Smooth muscle cell (in vitro differentiated cells): ENCODE measurements at regions not wholly inside any gene's neighbourhood (a gene's known extent, or its start where the extent isn't known, plus 50 kb on each side); places are given as distances from the start of the nearest gene placed in this dataset.

ENCODE experiments used
- DNase-seq: peaks from one replicate; lab custom pipeline; 2025; ENCODE audit not compliant: unreplicated experiment; lab: John Stamatoyannopoulos, UW
- H2AFZ ChIP-seq: fragments of 200-600 bp; sonication (generic); 2 replicates; pipeline ENCODE4 v1.6.0; 2016; ENCODE audit warnings: antibody characterized with exemption, low read depth, mild to moderate bottlenecking
- H3F3A ChIP-seq: fragments of 200-600 bp; sonication (generic); 2 replicates; pipeline ENCODE4 v1.6.0; 2017; ENCODE audit warnings: antibody characterized with exemption, low read depth
- H3K27ac ChIP-seq: fragments of 200-600 bp; sonication (generic); 2 replicates; pipeline ENCODE4 v1.5.1; 2016; ENCODE audit warnings: low read depth, mild to moderate bottlenecking
- H3K27me3 ChIP-seq: fragments of 200-600 bp; sonication (generic); 2 replicates; pipeline ENCODE4 v1.6.1; 2016; ENCODE audit warnings: low read depth, mild to moderate bottlenecking
- H3K36me3 ChIP-seq: fragments of 200-600 bp; sonication (generic); 2 replicates; pipeline ENCODE4 v1.5.1; 2016; ENCODE audit warnings: low read depth
- H3K4me1 ChIP-seq: fragments of 200-600 bp; sonication (generic); 2 replicates; pipeline ENCODE4 v1.5.1; 2016; ENCODE audit warnings: low read depth
- H3K4me2 ChIP-seq: fragments of 200-600 bp; sonication (generic); 2 replicates; pipeline ENCODE4 v1.6.0; 2016; ENCODE audit warnings: mild to moderate bottlenecking
- H3K4me3 ChIP-seq: fragments of 200-600 bp; sonication (generic); 2 replicates; pipeline ENCODE4 v1.5.1; 2016; ENCODE audit warnings: mild to moderate bottlenecking
- H3K79me2 ChIP-seq: fragments of 200-600 bp; sonication (generic); 2 replicates; pipeline ENCODE4 v1.6.0; 2016; ENCODE audit warnings: low read depth, mild to moderate bottlenecking
- H3K9ac ChIP-seq: fragments of 200-600 bp; sonication (generic); 2 replicates; pipeline ENCODE4 v1.6.0; 2016; ENCODE audit warnings: low read depth
- H3K9me3 ChIP-seq: fragments of 200-600 bp; sonication (generic); replicated peaks from 2 replicates; pipeline ENCODE4 v1.5.1; 2016; ENCODE audit warnings: low read depth
- H4K20me1 ChIP-seq: fragments of 200-600 bp; sonication (generic); 2 replicates; pipeline ENCODE4 v1.6.0; 2016; ENCODE audit warnings: low read depth
- CTCF ChIP-seq: fragments of 200-600 bp; sonication (generic); IDR thresholded peaks from 2 replicates; pipeline ENCODE4 v1.5.1; 2017; ENCODE audit warnings: borderline replicate concordance, mild to moderate bottlenecking, antibody characterized with exemption; ENCODE audit not compliant: insufficient read depth, poor library complexity, severe bottlenecking
- WGBS: methylation state at CpG from one replicate; pipeline ENCODE4 v1.1.7; 2016; ENCODE audit warnings: low lambda C conversion rate; 5-methylcytosine and 5-hydroxymethylcytosine counted together

DNA sequence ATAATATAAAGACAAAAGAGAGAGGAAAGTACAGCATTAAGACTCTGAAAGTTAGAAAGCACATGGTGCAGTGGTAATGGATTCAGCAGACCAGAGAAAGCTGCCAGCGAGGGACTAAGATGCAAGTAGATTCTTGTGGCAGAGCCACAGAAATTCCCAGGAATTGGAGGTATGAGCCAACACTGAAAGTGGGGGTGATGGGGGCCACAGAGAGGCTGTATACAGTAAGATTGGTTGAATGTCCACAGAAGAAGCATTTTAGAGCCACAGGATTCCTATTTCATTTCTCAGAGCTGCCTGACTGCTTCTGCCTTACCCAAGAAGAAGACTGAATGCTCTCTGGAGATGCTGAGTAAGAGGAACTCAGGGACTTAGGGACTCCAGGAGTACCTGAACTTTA lies 295.0 kb downstream of the LMO7 start:
- Histone ChIP-seq H3K9me3 (no peaks in the 10 kb centered on the region), H3F3A (no peaks in the 10 kb centered on the region), H3K27me3 (no peaks in the 10 kb centered on the region), H3K9ac (no peak overlapping the region), H3K4me3 (no peak overlapping the region), H3K27ac (no peak overlapping the region), H2AFZ (peak overlapping the region; percentile 16), H3K36me3 (no peaks in the 10 kb centered on the region), H3K79me2 (no peaks in the 10 kb centered on the region), H3K4me2 (no peak overlapping the region), H3K4me1 (no peaks in the 10 kb centered on the region), H4K20me1 (no peaks in the 10 kb centered on the region)
- WGBS: 46% methylated on average over 1 of the region's 1 CpG
- DNase-seq: no peak
- no peak for TF ChIP-seq CTCF

DNA sequence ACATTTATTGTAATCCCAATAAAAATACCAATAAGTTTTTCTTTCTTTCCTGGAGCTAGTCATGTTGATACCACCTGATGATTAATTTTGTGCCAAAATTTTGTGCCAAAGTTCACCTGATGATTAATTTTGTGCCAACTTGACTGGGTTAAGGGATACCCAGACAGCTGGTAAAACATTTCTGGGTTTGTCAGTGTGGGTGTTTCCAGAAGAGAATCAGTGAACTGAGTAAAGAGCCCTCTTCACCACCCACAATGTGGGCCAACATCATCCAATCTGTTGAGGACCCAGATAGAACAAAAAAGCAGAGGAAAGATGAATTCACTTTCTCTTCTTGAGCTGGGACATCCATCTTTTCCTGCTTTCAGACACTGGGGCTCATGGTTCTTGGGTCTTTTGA lies 292.9 kb downstream of the LMO7 start:
- no peak for DNase-seq
- no peaks in the 10 kb centered on the region for H4K20me1 ChIP-seq
- TF ChIP-seq CTCF: no peak
- no peaks in the 10 kb centered on the region for H3K4me1 ChIP-seq
- H3K79me2 ChIP-seq: no peaks in the 10 kb centered on the region
- no peaks in the 10 kb centered on the region for H3K36me3 ChIP-seq
- no peak overlapping the region for H3K4me3 ChIP-seq
- H3K4me2 ChIP-seq: no peak overlapping the region
- no peak overlapping the region for H2AFZ ChIP-seq
- H3F3A ChIP-seq: no peaks in the 10 kb centered on the region
- no peak overlapping the region for H3K27ac ChIP-seq
- H3K9ac ChIP-seq: no peak overlapping the region
- H3K9me3 ChIP-seq: no peaks in the 10 kb centered on the region
- no peaks in the 10 kb centered on the region for H3K27me3 ChIP-seq

DNA sequence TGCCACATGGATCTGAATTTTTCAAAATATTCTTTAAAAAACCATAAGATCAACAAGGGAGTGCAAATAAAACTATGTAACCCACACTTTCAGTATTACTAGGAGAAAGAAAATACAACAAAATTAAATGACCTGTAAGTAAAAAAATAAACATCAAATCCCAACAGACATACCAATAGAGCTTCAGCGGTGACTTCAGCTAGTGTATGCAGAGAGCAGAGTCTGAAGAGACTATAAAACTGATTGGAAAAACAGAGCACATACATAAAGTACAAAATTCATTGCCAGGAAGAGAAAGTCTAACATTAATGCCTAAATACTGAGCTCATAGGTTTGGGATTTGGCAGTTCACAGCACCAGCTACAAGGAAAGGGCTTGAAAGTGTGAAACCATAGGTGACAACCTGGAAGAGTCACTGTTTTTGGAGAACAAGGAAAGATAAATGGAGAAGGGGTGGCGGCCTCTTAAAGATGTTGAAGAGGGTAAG lies 291.1 kb downstream of the LMO7 start:
- H4K20me1 ChIP-seq: no peaks in the 10 kb centered on the region
- no peaks in the 10 kb centered on the region for H3K27me3 ChIP-seq
- no peak overlapping the region for H3K27ac ChIP-seq
- no peak overlapping the region for H3K4me3 ChIP-seq
- no peak for DNase-seq
- no peaks in the 10 kb centered on the region for H3K79me2 ChIP-seq
- no peak overlapping the region for H3K4me2 ChIP-seq
- H3K9me3 ChIP-seq: no peaks in the 10 kb centered on the region
- H3K4me1 ChIP-seq: no peaks in the 10 kb centered on the region
- H2AFZ ChIP-seq: no peak overlapping the region
- H3F3A ChIP-seq: no peaks in the 10 kb centered on the region
- WGBS: 92% methylated on average over 2 of the region's 2 CpGs
- H3K9ac ChIP-seq: no peak overlapping the region
- no peak for TF ChIP-seq CTCF
- H3K36me3 ChIP-seq: no peaks in the 10 kb centered on the region

DNA sequence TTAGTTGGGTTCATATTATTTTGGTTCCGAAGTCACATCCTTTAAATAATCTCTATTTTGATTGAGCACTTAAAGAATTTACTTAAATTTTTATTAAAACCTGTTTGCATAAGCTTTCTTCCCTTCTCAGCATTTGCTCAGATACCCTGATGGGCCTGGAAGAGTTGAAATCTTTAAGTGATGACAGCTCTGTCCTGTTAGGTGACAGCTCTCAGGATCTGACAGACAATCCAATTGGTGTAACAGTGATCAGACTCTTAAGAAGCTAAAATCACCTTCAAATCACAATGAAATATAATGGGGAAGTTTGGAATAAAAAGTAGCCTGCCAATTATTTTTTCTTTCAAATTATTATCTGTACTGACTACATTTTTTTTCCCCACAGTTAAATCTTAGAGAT lies 284.4 kb downstream of the LMO7 start:
- H3K9ac ChIP-seq: no peak overlapping the region
- WGBS: 100% methylated on average over 1 of the region's 1 CpG
- H3K9me3 ChIP-seq: no peaks in the 10 kb centered on the region
- no peaks in the 10 kb centered on the region for H3F3A ChIP-seq
- H3K27me3 ChIP-seq: no peaks in the 10 kb centered on the region
- no peaks in the 10 kb centered on the region for H4K20me1 ChIP-seq
- no peak for TF ChIP-seq CTCF
- H3K36me3 ChIP-seq: no peaks in the 10 kb centered on the region
- no peaks in the 10 kb centered on the region for H3K4me1 ChIP-seq
- no peak overlapping the region for H3K4me2 ChIP-seq
- no peak overlapping the region for H2AFZ ChIP-seq
- H3K79me2 ChIP-seq: no peaks in the 10 kb centered on the region
- no peak overlapping the region for H3K27ac ChIP-seq
- no peak for DNase-seq
- H3K4me3 ChIP-seq: no peak overlapping the region
